ENCODE measurements at regions not wholly inside any gene's neighbourhood (a gene's known extent, or its start where the extent isn't known, plus 50 kb on each side); places are given as distances from the start of the nearest gene placed in this dataset.

- no peaks in the 10 kb centered on the region for H3K9me3 Mint-ChIP-seq
- peaks cover 36% of the 10 kb centered on the region for H3K27me3 Mint-ChIP-seq
- no peak for DNase-seq
- H3K4me3 Mint-ChIP-seq, result no peak overlapping the region
- H3K4me1 Mint-ChIP-seq (ENCODE audit: low read depth), result no peaks in the 10 kb centered on the region
- no peaks in the 10 kb centered on the region for H3K36me3 Mint-ChIP-seq (ENCODE audit: low read depth)
- no peak overlapping the region for H3K27ac Mint-ChIP-seq
Observed at GRCh38 chr11:10379871-10380568, 75.0 kb upstream of the AMPD3 start.

- Mint-ChIP-seq H3K36me3 (ENCODE audit: low read depth) (no peaks in the 10 kb centered on the region), H3K27me3 (peaks cover 39% of the 10 kb centered on the region), H3K27ac (no peak overlapping the region), H3K4me1 (ENCODE audit: low read depth) (no peaks in the 10 kb centered on the region), H3K4me3 (no peak overlapping the region), H3K9me3 (no peaks in the 10 kb centered on the region)
- DNase-seq, result no peak
Observed at GRCh38 chr11:10380921-10381320, 74.1 kb upstream of the AMPD3 start.

- Mint-ChIP-seq H3K27ac (no peak overlapping the region), H3K9me3 (no peaks in the 10 kb centered on the region), H3K4me3 (no peak overlapping the region), H3K4me1 (ENCODE audit: low read depth) (no peaks in the 10 kb centered on the region), H3K36me3 (ENCODE audit: low read depth) (no peaks in the 10 kb centered on the region), H3K27me3 (peaks cover 45% of the 10 kb centered on the region)
- DNase-seq, result no peak
Observed at GRCh38 chr11:10381736-10382135, 73.3 kb upstream of the AMPD3 start.

GRCh38 chr11:10382518-10382917, 72.5 kb upstream of the AMPD3 start:
- H3K27ac Mint-ChIP-seq, result no peak overlapping the region
- H3K36me3 Mint-ChIP-seq (ENCODE audit: low read depth), result no peaks in the 10 kb centered on the region
- H3K9me3 Mint-ChIP-seq, result no peaks in the 10 kb centered on the region
- DNase-seq, result no peak
- H3K4me3 Mint-ChIP-seq, result no peak overlapping the region
- no peaks in the 10 kb centered on the region for H3K4me1 Mint-ChIP-seq (ENCODE audit: low read depth)
- peaks cover 49% of the 10 kb centered on the region for H3K27me3 Mint-ChIP-seq

- Mint-ChIP-seq H3K27ac (no peak overlapping the region), H3K4me1 (ENCODE audit: low read depth) (no peaks in the 10 kb centered on the region), H3K36me3 (ENCODE audit: low read depth) (no peaks in the 10 kb centered on the region), H3K9me3 (no peaks in the 10 kb centered on the region), H3K4me3 (no peak overlapping the region), H3K27me3 (peaks cover 55% of the 10 kb centered on the region)
- DNase-seq, result no peak
Observed at GRCh38 chr11:10385696-10386095, 69.4 kb upstream of the AMPD3 start.

GRCh38 chr11:10386361-10386760, 68.7 kb upstream of the AMPD3 start:
- Mint-ChIP-seq H3K4me3 (no peak overlapping the region), H3K36me3 (ENCODE audit: low read depth) (no peaks in the 10 kb centered on the region), H3K4me1 (ENCODE audit: low read depth) (no peaks in the 10 kb centered on the region), H3K27me3 (peaks cover 56% of the 10 kb centered on the region), H3K27ac (no peak overlapping the region), H3K9me3 (no peaks in the 10 kb centered on the region)
- DNase-seq, result no peak

- Mint-ChIP-seq H3K4me1 (ENCODE audit: low read depth) (no peaks in the 10 kb centered on the region), H3K36me3 (ENCODE audit: low read depth) (no peaks in the 10 kb centered on the region), H3K27me3 (peaks cover 52% of the 10 kb centered on the region), H3K9me3 (no peaks in the 10 kb centered on the region), H3K4me3 (no peak overlapping the region), H3K27ac (no peak overlapping the region)
- DNase-seq, result no peak
Observed at GRCh38 chr11:10386861-10387205, 68.2 kb upstream of the AMPD3 start.

GRCh38 chr11:10387206-10388083, 67.6 kb upstream of the AMPD3 start:
- Mint-ChIP-seq H3K9me3 (no peaks in the 10 kb centered on the region), H3K4me1 (ENCODE audit: low read depth) (no peaks in the 10 kb centered on the region), H3K27ac (no peak overlapping the region), H3K4me3 (no peak overlapping the region), H3K27me3 (peaks cover 46% of the 10 kb centered on the region), H3K36me3 (ENCODE audit: low read depth) (no peaks in the 10 kb centered on the region)
- no peak for DNase-seq

GRCh38 chr11:10388101-10388500, 67.0 kb upstream of the AMPD3 start:
- H3K4me1 Mint-ChIP-seq (ENCODE audit: low read depth), result no peaks in the 10 kb centered on the region
- H3K4me3 Mint-ChIP-seq, result no peak overlapping the region
- no peaks in the 10 kb centered on the region for H3K36me3 Mint-ChIP-seq (ENCODE audit: low read depth)
- H3K27me3 Mint-ChIP-seq, result peaks cover 40% of the 10 kb centered on the region
- DNase-seq, result no peak
- H3K9me3 Mint-ChIP-seq, result no peaks in the 10 kb centered on the region
- no peak overlapping the region for H3K27ac Mint-ChIP-seq

GRCh38 chr11:10388574-10388973, 66.5 kb upstream of the AMPD3 start:
- Mint-ChIP-seq H3K4me1 (ENCODE audit: low read depth) (no peaks in the 10 kb centered on the region), H3K4me3 (no peak overlapping the region), H3K36me3 (ENCODE audit: low read depth) (no peaks in the 10 kb centered on the region)

GRCh38 chr11:10390375-10390774, 64.7 kb upstream of the AMPD3 start:
- Mint-ChIP-seq H3K9me3 (no peaks in the 10 kb centered on the region), H3K27me3 (peaks cover 38% of the 10 kb centered on the region), H3K4me3 (no peak overlapping the region), H3K36me3 (ENCODE audit: low read depth) (no peaks in the 10 kb centered on the region), H3K27ac (no peak overlapping the region), H3K4me1 (ENCODE audit: low read depth) (no peaks in the 10 kb centered on the region)
- DNase-seq, result no peak

More at GRCh38 chr11:10388574-10388973, 66.5 kb upstream of the AMPD3 start:
- no peak overlapping the region for H3K27ac Mint-ChIP-seq
- no peaks in the 10 kb centered on the region for H3K9me3 Mint-ChIP-seq
- no peak for DNase-seq
- H3K27me3 Mint-ChIP-seq, result peaks cover 38% of the 10 kb centered on the region

GRCh38 chr11:10392095-10393079, 62.7 kb upstream of the AMPD3 start:
- peaks cover 25% of the 10 kb centered on the region for H3K27me3 Mint-ChIP-seq
- no peaks in the 10 kb centered on the region for H3K36me3 Mint-ChIP-seq (ENCODE audit: low read depth)
- H3K4me1 Mint-ChIP-seq (ENCODE audit: low read depth), result no peaks in the 10 kb centered on the region
- H3K4me3 Mint-ChIP-seq, result no peak overlapping the region
- no peak overlapping the region for H3K27ac Mint-ChIP-seq
- H3K9me3 Mint-ChIP-seq, result no peaks in the 10 kb centered on the region
- no peak for DNase-seq

GRCh38 chr11:10394229-10395101, 60.6 kb upstream of the AMPD3 start:
- no peaks in the 10 kb centered on the region for H3K9me3 Mint-ChIP-seq
- DNase-seq, result no peak
- no peaks in the 10 kb centered on the region for H3K4me1 Mint-ChIP-seq (ENCODE audit: low read depth)
- H3K36me3 Mint-ChIP-seq (ENCODE audit: low read depth), result no peaks in the 10 kb centered on the region
- H3K27ac Mint-ChIP-seq, result no peak overlapping the region
- H3K4me3 Mint-ChIP-seq, result no peak overlapping the region
- H3K27me3 Mint-ChIP-seq, result peaks cover 16% of the 10 kb centered on the region
